Naive B cell (primary cell): ENCODE measurements at regions not wholly inside any gene's neighbourhood (a gene's known extent, or its start where the extent isn't known, plus 50 kb on each side); places are given as distances from the start of the nearest gene placed in this dataset.
A peak's percentile ranks its signal among the peaks of the same experiment; 100 is the strongest.

ENCODE experiments used
- ATAC-seq, 2 donors: fragments of 150-1000 bp; cut with Tn5 transposase; 2 replicates each; pipeline ENCODE4 v1.10.0; 2021; ENCODE audit warnings: low read depth in 2 of 2, mild to moderate bottlenecking in 2 of 2, moderate library complexity in 2 of 2
- DNase-seq: peaks from one replicate; pipeline ENCODE4 v3.0.0; 2022
- H3K27ac Mint-ChIP-seq, 6 donors: one replicate each; pipeline ENCODE4 v1.8.0; 2020 to 2022; ENCODE audit warnings: mild to moderate bottlenecking in 6 of 6, mixed read lengths in 6 of 6, moderate library complexity in 5 of 6, inconsistent platforms in 2 of 6
- H3K27me3 Mint-ChIP-seq, 3 donors: one replicate each; pipeline ENCODE4 v1.8.0; 2021 to 2022; ENCODE audit warnings: mixed read lengths in 3 of 3, mild to moderate bottlenecking in 1 of 3
- H3K36me3 Mint-ChIP-seq, 2 donors: one replicate each; pipeline ENCODE4 v1.8.0; 2020 to 2022; ENCODE audit warnings: mixed read lengths in 2 of 2, inconsistent platforms in 1 of 2, mild to moderate bottlenecking in 1 of 2
- H3K4me1 Mint-ChIP-seq, 3 donors: one replicate each; pipeline ENCODE4 v1.8.0; 2020 to 2022; ENCODE audit warnings: mixed read lengths in 3 of 3, inconsistent platforms in 1 of 3, mild to moderate bottlenecking in 1 of 3, moderate library complexity in 1 of 3
- H3K4me3 Mint-ChIP-seq, 8 donors: one replicate each; pipeline ENCODE4 v1.8.0; 2020 to 2022; ENCODE audit warnings: mild to moderate bottlenecking in 8 of 8, mixed read lengths in 8 of 8, moderate library complexity in 8 of 8, inconsistent platforms in 2 of 8
- H3K9me3 Mint-ChIP-seq, 7 donors: one replicate each; pipeline ENCODE4 v1.8.0; 2020 to 2022; ENCODE audit warnings: mixed read lengths in 7 of 7, mild to moderate bottlenecking in 5 of 7, inconsistent platforms in 2 of 7, moderate library complexity in 1 of 7

DNA sequence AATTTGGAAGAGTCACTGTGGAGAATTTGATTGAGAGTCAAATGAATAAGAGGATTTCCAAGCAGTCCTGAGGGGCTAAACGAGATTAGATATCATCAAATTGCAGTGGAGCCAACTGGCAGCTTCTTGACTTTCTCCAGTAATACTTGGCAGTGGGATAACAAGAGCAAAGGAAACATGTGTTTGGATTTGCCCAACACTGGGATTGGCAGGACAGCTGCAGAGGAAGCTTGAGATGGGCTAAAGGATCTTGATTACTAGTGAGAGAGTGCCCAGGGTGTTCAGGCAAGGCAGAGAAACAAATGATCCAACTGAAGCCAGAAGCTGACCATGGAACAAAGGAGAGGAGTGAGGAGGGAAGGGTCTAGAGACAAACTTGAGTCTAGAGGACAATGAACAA lies 356.0 kb upstream of the ISL1 start:
- Mint-ChIP-seq H3K4me3 (no peak overlapping the region), H3K27me3 (no peaks in the 10 kb centered on the region), H3K4me1 (no peaks in the 10 kb centered on the region), H3K27ac (no peak overlapping the region), H3K36me3 (no peaks in the 10 kb centered on the region), H3K9me3 (peaks cover 3 to 22% (median 5%) of the 10 kb centered on the region in 7 donors)
- no peak for ATAC-seq
- DNase-seq, result no peak

DNA sequence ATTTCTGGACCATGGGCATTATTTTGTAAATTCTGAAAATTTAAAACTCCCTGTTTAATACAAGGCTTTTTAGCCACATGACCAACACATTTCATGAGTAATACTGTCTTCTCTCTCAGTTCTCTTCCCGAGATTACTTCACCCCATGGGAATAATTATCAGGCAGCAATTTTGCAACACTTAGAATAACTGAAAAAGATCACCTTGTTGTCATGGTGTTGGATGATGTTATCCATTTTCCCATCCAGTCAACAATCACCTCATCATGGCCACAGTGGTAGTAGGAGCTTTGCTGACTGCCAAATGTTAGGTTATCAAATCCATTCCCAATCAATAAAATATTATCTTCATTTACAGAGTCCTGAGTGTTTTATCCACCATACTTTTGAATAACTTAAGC lies 354.9 kb upstream of the ISL1 start:
- Mint-ChIP-seq H3K27me3 (no peaks in the 10 kb centered on the region), H3K4me1 (no peaks in the 10 kb centered on the region), H3K36me3 (no peaks in the 10 kb centered on the region), H3K4me3 (no peak overlapping the region), H3K9me3 (peaks cover 3 to 21% (median 5%) of the 10 kb centered on the region in 7 donors), H3K27ac (no peak overlapping the region)
- no peak for ATAC-seq
- no peak for DNase-seq

DNA sequence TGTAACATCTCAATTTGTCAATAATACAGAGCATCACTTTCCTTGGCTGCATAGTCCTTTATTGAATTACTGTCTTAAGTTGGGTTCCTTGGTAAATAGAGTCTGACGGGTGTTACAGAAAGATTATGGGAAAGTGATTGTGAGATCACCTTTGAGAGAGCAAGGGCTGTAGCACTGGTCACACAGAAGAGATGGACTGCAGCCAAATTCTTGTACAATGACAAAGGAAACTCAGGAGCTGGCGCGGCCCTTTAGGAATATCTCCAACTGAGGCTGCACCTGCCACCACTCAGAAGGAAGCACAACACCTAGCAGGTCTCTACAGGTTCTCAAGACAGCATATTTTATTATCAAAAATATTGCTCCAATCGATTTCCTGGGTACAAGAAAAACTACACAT lies 350.0 kb upstream of the ISL1 start:
- no peaks in the 10 kb centered on the region for H3K4me1 Mint-ChIP-seq
- H3K36me3 Mint-ChIP-seq, result no peaks in the 10 kb centered on the region
- H3K27me3 Mint-ChIP-seq, result no peaks in the 10 kb centered on the region

DNA sequence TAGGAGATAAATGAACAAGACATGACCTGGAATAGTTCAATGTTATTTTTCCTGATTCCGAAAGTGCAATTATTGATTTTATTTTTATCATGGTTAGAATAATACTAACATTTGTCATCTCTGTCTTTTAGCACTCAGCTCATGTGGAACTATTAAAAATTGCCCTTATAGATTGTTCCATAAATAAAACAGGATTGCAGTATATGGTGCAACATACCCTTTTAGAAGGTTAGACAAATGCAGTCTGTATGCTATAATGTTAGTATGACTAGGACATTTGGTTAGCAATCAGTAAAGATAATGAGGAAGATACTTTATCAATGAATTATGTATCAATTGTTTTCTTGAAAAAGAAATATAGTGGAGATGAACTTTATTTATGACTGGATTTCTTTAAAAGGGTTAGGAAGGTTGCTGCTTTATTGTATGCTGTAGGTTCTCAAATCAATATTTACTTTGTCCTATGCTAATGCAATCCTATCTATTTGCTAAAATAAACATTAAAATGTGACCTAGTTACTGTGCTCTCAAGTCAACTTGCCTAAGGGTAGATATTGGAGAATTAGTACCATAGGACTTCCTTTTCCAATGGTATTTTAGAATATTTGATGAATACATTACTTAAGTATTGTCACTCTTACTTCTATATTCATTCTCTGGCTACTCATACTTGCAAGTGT lies 348.9 kb upstream of the ISL1 start:
- Mint-ChIP-seq H3K36me3 (no peaks in the 10 kb centered on the region), H3K9me3 (peaks cover 0 to 3% (median 0%) of the 10 kb centered on the region in 7 donors), H3K4me3 (no peak overlapping the region), H3K4me1 (no peaks in the 10 kb centered on the region), H3K27ac (no peak overlapping the region), H3K27me3 (no peaks in the 10 kb centered on the region)
- DNase-seq (no peak), ATAC-seq (no peak)

More for the DNA sequence above, 350.0 kb upstream of the ISL1 start:
- Mint-ChIP-seq H3K4me3 (no peak overlapping the region), H3K9me3 (peaks cover 0 to 4% (median 0%) of the 10 kb centered on the region in 7 donors), H3K27ac (no peak overlapping the region)
- no peak for ATAC-seq
- no peak for DNase-seq

DNA sequence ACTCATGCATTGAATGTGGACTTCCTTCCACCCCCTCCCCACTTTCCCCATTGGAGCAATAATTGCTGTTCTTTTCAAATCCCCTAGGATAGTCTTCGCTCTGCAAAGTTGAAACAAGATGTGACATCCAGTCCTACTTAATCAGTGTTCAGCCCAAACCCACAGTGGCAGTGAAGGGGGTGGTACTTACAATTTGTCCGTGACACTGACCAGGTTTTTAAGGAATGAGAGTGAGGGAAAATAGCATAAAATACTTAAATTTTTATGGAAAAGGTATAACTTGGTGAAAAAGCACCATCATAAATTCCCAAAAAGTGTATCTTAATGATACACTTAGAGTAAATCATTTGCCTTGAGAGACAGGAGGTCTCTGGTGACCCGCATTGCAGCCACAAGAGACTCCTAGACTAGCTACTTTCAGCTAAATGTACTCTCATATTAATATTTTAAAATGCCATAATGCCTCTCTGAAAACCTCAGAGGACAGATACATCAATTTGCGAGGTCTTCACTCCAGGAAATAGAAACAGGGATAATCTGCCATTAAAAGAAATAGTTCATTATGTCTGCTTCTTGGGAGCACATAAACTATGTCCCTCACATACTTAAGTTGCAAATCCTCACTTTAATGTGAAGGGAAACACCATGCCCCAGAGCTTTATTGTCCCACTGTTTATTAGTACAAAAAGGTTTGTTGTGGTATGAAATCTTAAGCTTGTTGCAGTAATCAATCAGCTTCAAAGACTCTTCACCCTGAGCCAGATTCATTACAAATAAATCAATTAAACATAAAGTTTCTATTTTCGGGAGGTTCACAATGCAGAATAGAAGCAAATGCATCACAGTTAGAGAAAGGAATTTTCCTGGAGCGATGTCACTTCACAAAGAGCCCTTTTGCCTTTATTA lies 343.6 kb upstream of the ISL1 start:
- H3K4me1 Mint-ChIP-seq, result no peaks in the 10 kb centered on the region
- H3K36me3 Mint-ChIP-seq, result no peaks in the 10 kb centered on the region
- peaks cover 0 to 2% (median 0%) of the 10 kb centered on the region in 7 donors for H3K9me3 Mint-ChIP-seq
- no peak overlapping the region for H3K4me3 Mint-ChIP-seq
- DNase-seq (no peak), ATAC-seq (no peak)
- H3K27ac Mint-ChIP-seq, result no peak overlapping the region
- H3K27me3 Mint-ChIP-seq, result no peaks in the 10 kb centered on the region

DNA sequence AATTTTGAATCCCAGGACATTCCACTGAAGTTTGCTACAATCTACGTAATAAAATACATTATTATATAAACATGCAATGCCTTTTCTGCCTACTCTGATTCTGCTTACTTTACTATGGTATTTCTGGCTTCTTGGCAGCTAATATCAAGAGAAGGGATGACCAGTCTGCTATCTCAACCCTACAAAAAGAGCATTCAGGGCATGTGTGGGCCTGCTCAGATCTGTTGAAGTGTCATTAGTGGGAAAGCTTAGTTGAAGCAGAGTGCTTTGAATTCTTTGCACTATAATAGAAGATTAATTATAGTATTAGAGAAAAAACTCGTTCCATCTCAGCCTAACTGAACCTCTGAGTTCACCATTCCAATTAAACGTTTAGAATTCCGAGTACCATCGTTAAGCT lies 339.5 kb upstream of the ISL1 start:
- ATAC-seq, result no peak

DNA sequence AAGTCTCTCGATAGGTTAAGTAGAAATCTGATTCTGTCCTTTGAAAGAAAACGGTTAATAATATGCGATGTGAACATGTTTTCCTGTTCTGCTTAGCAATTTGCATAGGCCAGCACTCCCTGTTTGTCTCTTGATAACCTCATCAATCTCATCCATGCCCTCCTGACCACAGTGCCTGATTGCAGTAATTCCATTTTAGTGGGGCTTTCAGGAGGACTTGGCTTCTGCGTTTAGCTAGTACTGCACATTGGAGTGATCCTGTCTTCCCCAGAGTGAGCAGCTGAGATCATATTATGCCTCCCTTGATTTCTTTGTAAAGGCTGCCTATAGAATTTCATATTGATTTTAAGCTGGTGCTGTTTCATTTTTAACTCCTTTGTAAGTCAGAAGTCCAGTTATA lies 335.9 kb upstream of the ISL1 start:
- no peak for ATAC-seq
- Mint-ChIP-seq H3K4me1 (no peaks in the 10 kb centered on the region), H3K36me3 (no peaks in the 10 kb centered on the region), H3K27me3 (no peaks in the 10 kb centered on the region), H3K9me3 (peaks cover 0 to 2% (median 0%) of the 10 kb centered on the region in 7 donors), H3K27ac (no peak overlapping the region), H3K4me3 (no peak overlapping the region)
- no peak for DNase-seq

More for the DNA sequence above, 339.5 kb upstream of the ISL1 start:
- H3K27me3 Mint-ChIP-seq, result no peaks in the 10 kb centered on the region
- H3K9me3 Mint-ChIP-seq, result peaks cover 0 to 2% (median 0%) of the 10 kb centered on the region in 7 donors
- H3K36me3 Mint-ChIP-seq, result no peaks in the 10 kb centered on the region
- no peak overlapping the region for H3K4me3 Mint-ChIP-seq
- H3K4me1 Mint-ChIP-seq, result no peaks in the 10 kb centered on the region
- no peak overlapping the region for H3K27ac Mint-ChIP-seq
- DNase-seq, result no peak

DNA sequence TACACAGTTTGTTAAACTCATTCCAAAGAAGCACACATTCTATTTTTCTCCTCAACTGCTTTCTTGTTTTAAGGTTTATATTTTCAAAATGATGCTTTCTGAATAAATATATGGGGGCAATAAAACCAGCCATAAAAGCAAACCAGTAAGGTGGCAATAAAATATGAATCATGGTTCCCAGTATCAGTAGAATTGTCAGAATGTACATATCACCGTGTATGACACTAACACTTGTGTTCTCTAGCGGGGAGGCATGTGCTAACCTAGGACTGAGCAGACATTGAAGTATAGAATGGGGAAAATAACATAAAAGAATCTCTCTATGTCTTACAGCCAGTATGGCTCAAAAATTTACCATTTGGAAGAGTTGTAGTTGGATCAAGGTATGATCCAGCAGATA lies 329.9 kb upstream of the ISL1 start:
- DNase-seq (no peak), ATAC-seq (no peak)
- Mint-ChIP-seq H3K4me1 (no peaks in the 10 kb centered on the region), H3K36me3 (no peaks in the 10 kb centered on the region), H3K9me3 (peaks cover 0 to 2% (median 0%) of the 10 kb centered on the region in 7 donors), H3K4me3 (no peak overlapping the region), H3K27me3 (no peaks in the 10 kb centered on the region), H3K27ac (no peak overlapping the region)

DNA sequence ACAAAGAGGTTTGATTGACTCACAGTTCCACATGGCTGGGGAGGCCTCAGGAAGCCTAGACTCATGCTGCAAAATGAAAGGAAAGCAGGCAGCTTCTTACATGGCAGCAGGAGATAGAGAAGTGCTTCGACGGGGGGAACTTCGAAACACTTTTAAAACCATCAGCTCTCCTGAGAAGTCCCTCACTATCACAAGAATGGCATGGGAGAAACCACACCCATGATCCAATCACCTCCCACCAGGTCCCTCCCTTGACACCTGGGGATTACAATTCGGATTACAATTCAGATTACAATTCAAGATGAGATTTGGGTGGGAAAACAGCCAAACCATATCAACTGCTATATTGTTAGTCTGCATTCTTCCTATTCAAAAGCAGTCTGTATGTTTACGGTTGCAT lies 322.3 kb upstream of the ISL1 start:
- no peaks in the 10 kb centered on the region for H3K4me1 Mint-ChIP-seq
- H3K36me3 Mint-ChIP-seq, result no peaks in the 10 kb centered on the region
- no peak for DNase-seq
- no peak for ATAC-seq
- H3K27ac Mint-ChIP-seq, result no peak overlapping the region
- H3K9me3 Mint-ChIP-seq, result peaks cover 8 to 26% (median 12%) of the 10 kb centered on the region in 7 donors
- H3K27me3 Mint-ChIP-seq, result no peaks in the 10 kb centered on the region
- H3K4me3 Mint-ChIP-seq, result no peak overlapping the region

DNA sequence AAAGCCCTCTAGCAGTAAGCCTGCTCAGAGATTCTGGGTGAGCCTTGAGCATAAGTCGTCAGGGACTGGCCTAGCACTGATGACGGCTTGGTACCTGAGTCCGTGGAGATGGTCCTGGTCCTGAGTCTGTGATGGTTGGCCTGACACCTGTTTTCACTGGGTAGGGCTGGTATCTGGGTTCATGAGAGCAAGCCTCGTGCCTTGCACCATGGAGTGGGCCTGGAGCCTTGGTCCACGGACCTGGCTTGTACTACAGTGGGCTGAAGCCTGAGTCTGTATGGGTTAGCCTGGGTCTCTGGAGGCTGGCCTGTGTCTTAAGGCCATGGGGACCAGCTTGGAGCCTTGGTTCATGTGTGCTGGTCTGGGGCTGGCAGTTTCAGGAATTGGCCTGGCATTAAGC lies 310.3 kb upstream of the ISL1 start:
- Mint-ChIP-seq H3K4me1 (no peaks in the 10 kb centered on the region), H3K27ac (no peak overlapping the region), H3K9me3 (peaks cover 10 to 45% (median 21%) of the 10 kb centered on the region in 7 donors), H3K4me3 (no peak overlapping the region), H3K27me3 (no peaks in the 10 kb centered on the region), H3K36me3 (no peaks in the 10 kb centered on the region)
- DNase-seq (no peak), ATAC-seq (no peak)

DNA sequence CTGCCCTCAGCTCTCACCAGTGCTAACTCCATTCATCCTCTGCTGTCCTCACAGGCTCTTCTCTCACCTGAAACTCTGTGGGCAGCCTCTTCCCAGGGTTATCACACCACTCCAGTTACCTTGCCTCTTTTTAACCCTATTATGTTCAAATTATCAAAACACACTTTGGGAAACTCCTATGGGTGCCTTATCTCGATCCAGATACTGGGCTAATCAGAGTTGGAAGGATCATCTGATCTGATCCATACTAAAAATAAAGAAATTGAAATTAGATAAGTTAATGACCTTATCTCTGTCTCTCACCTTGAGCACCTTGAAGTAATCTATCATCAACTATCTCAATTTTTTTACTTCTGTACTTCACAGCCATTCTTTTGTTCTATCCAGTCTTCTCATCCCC lies 300.5 kb upstream of the ISL1 start:
- Mint-ChIP-seq H3K27me3 (peaks cover 0 to 3% (median 0%) of the 10 kb centered on the region in 3 donors), H3K36me3 (no peaks in the 10 kb centered on the region), H3K27ac (no peak overlapping the region), H3K9me3 (peaks cover 0 to 12% (median 2%) of the 10 kb centered on the region in 7 donors), H3K4me1 (no peaks in the 10 kb centered on the region), H3K4me3 (no peak overlapping the region)
- no peak for ATAC-seq
- no peak for DNase-seq

DNA sequence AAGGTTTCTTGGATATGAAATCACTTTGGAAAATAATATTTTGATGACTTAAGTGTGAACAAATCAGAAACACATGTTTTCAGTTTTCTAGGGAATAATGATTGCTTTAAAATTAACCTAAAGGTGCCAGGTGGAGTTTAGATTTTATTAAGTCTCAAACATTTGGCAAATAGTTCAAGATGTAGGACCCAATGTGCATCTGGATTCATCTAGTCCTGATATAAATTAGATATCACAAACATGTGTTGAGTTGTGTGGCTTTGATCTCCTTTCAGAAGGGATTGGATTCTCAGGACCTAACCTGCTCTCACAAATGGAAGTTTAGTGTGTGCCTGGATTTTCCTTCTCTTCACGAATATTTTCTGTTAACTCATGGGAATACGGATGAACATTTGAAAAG lies 291.4 kb upstream of the ISL1 start:
- H3K4me3 Mint-ChIP-seq, result no peak overlapping the region
- DNase-seq (no peak), ATAC-seq (no peak)
- peaks cover 0 to 7% (median 0%) of the 10 kb centered on the region in 7 donors for H3K9me3 Mint-ChIP-seq
- H3K27me3 Mint-ChIP-seq, result no peaks in the 10 kb centered on the region
- no peaks in the 10 kb centered on the region for H3K36me3 Mint-ChIP-seq
- no peaks in the 10 kb centered on the region for H3K4me1 Mint-ChIP-seq
- H3K27ac Mint-ChIP-seq, result no peak overlapping the region

DNA sequence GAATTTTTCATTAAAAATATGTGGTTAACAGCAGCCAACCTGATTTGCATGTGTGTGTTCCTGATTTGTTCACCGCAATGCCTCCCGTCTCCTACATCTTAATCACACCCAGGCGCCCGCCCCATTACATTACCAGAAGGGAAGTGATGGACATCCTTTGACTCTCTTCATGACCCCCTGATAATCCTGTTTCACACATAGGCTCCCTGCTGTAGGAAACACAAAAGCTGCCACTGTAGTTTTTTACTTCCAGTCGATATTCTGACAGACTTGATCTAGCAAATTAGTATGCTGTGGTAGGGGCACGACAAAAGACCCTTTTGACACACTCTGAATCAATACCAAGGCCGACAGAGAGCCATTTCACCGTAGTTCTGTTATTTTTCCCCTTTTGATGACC lies 287.8 kb upstream of the ISL1 start:
- no peak overlapping the region for H3K4me3 Mint-ChIP-seq
- DNase-seq (no peak), ATAC-seq (no peak)
- H3K9me3 Mint-ChIP-seq, result peaks cover 0 to 5% (median 0%) of the 10 kb centered on the region in 7 donors
- H3K36me3 Mint-ChIP-seq, result no peaks in the 10 kb centered on the region
- H3K4me1 Mint-ChIP-seq, result no peaks in the 10 kb centered on the region
- H3K27ac Mint-ChIP-seq, result peak overlapping the region in 1 of 6 donors; percentile 27
- H3K27me3 Mint-ChIP-seq, result no peaks in the 10 kb centered on the region

DNA sequence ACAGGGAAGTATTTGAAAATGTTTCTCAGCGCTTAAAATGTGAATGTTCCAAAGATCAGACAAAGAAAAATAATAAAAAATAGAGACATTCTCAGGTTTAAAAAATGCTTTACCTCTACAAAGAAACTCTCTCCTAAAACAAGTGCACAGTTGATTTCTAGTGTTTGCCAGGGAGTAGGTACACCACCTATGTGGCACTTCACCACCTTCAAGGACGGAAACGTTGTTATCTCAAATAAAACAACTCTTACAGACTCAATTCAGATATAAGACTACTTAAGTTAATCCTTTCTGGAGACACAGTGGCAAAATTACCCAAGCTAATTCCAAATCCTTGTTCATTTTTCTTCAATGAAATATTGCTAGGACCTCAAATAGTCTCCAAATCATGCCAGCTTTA lies 286.4 kb upstream of the ISL1 start:
- no peak for ATAC-seq
- no peak overlapping the region for H3K4me3 Mint-ChIP-seq
- no peaks in the 10 kb centered on the region for H3K36me3 Mint-ChIP-seq
- no peak for DNase-seq
- H3K9me3 Mint-ChIP-seq, result peaks cover 0 to 2% (median 0%) of the 10 kb centered on the region in 7 donors
- no peak overlapping the region for H3K27ac Mint-ChIP-seq
- no peaks in the 10 kb centered on the region for H3K27me3 Mint-ChIP-seq
- no peaks in the 10 kb centered on the region for H3K4me1 Mint-ChIP-seq
